ENCODE measurements at regions not wholly inside any gene's neighbourhood (a gene's known extent, or its start where the extent isn't known, plus 50 kb on each side); places are given as distances from the start of the nearest gene placed in this dataset.
"Not testable (repeated sequence)": the region's sequence is repeated elsewhere in the genome, so short reads cannot be mapped to it uniquely, and the experiment has no call there.

DNA sequence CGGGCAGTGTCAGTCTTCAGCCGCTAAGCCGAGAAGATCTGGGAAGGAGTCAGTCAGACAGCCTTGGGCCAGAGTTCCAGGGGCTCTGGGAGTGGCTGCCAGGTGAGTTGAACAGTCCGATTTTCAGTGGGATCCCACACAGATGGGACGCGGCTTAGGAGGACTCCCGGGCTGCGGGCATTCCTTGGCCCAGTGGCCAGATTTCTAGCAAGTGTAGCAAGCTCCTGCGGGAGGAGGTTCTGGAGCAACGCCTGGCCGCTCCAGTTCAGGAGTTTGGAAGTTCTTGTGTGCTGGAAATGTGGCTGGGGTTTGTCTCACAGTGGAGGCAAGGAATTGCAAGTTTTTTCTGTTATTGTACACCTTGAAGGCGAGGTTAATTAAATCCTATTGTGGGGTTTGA, 414.0 kb upstream of the EPHA7 start:
- DNase-seq (ENCODE audit: low read depth): not testable (repeated sequence)

DNA sequence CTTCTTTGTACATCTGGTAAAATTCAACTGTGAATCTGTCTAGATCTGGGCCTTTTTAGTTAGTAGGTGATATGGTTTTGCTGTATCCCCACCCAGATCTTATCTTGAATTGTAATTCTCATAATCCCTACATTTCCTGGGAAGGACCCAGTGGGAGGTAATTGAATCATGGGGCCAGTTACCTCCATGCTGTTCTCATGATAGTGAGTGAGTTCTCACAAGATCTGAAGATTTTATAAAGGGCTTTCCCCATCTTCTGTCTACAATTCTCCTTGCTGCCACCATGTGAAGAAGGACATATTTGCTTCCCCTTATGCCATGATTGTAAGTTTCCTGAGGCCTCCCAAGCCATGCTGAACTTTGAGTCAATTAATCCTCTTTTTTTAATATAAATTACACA, 410.4 kb upstream of the EPHA7 start:
- not testable (repeated sequence) for DNase-seq (ENCODE audit: low read depth)

GRCh38 chr6:93829009-93829408, 409.6 kb upstream of the EPHA7 start:
- DNase-seq (ENCODE audit: low read depth): no peak

DNA sequence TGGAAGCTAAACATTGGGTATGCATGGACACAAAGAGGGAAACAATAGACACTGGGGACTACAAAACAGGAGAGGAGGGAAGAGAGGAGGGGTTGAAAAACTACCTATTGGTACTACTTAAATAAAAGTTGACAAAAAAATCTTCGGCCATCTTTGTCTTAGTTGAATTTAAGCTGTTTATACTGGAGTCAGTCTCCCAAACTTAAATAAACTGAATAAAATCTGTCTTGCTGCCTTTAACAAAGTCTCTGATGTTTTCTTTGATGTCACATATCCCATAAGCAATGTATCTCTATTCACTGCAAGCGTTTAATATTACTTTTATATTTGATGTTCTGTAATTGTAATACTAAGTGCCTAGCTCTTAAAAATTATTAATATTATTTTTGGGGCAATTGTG, 409.2 kb upstream of the EPHA7 start:
- no peak for DNase-seq (ENCODE audit: low read depth)

- DNase-seq (ENCODE audit: low read depth): no peak
Observed at GRCh38 chr6:93827728-93828127, 408.4 kb upstream of the EPHA7 start.

- no peak for DNase-seq (ENCODE audit: low read depth)
Observed at GRCh38 chr6:93825950-93826349, 406.6 kb upstream of the EPHA7 start.

DNA sequence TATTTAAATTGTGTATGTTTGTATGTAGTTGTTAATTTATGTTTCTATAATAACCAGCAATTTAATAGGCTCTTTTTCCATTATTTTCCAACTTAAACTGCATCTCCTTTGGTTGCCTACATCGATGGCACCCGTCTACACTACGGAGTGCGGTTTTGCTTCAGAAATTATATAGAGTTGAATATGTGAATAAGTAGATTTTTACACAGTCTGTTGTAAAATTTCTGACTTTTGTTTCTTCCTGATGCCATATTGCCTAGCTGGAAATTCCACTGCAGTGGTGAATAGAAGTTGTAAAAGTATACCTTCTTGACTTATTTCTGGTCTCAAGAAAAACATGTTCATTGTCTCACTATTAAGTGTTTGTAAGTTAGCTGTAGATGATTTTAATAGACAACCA, 404.1 kb upstream of the EPHA7 start:
- DNase-seq (ENCODE audit: low read depth): no peak

- DNase-seq (ENCODE audit: low read depth): no peak
Observed at GRCh38 chr6:93822434-93823265, 403.3 kb upstream of the EPHA7 start.

DNA sequence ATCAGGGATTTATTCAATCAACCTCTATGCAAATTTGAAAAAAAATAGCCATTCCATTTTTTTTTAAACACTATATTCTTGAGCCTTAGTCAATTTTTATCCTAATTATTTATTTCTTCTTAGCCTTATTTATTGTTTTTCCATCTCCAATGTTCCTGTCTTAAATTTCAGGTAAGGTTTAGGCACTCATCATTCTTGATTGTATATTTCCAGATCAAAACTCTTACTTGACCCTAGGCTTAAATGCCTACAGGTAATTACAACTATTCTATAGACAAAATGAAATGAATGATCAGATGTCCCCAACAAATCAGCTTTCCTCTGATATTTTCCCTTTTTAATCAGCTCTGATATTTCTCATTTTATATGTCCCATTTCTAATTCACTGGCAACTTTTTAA, 402.6 kb upstream of the EPHA7 start:
- DNase-seq (ENCODE audit: low read depth): no peak

GRCh38 chr6:93820465-93821082, 401.2 kb upstream of the EPHA7 start:
- DNase-seq (ENCODE audit: low read depth): no peak

DNA sequence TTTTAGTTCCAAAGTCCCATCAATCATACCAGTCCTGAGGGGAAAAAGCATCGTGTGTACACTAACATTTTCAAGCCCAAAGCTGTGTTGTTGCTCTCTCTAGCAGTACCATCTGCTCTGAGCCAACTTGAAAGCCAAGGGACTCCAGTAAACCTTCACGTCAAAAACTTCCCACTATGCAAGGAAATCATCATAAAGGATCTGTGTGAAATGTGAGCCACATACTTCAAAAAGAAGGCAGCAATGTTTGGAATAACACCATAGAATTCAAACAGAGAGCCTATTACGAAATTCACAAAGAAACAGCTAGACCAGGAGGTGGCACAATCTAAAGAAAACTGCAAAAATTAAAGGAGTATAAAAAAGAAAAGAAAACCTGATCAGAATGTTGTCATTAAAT, 399.8 kb upstream of the EPHA7 start:
- DNase-seq (ENCODE audit: low read depth): no peak

DNA sequence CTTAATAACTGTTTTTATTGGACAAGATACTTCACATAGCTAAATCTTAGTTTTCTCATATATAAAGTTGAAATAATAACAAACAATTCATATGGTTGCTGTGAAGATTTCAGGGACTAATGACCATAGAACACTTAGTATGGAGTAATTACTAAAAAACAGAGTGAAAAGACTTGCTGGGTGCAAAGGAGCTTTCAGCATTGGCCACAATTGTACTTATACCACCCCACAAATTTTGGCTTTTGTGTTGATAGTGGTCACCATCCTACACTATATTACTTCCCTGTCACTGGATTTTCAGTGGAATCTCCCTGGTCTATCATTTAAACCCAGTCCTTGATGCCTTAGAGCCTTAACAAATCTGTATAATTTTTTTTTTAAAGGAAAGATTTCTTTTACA, 398.6 kb upstream of the EPHA7 start:
- DNase-seq (ENCODE audit: low read depth): no peak

- no peak for DNase-seq (ENCODE audit: low read depth)
Observed at GRCh38 chr6:93806409-93807270, 387.3 kb upstream of the EPHA7 start.

GRCh38 chr6:93801101-93801847, 381.9 kb upstream of the EPHA7 start:
- no peak for DNase-seq (ENCODE audit: low read depth)

GRCh38 chr6:93799226-93799625, 379.9 kb upstream of the EPHA7 start:
- DNase-seq (ENCODE audit: low read depth): no peak

GRCh38 chr6:93794166-93794565, 374.8 kb upstream of the EPHA7 start:
- no peak for DNase-seq (ENCODE audit: low read depth)

GRCh38 chr6:93792746-93793145, 373.4 kb upstream of the EPHA7 start:
- no peak for DNase-seq (ENCODE audit: low read depth)

GRCh38 chr6:93790981-93791380, 371.6 kb upstream of the EPHA7 start:
- no peak for DNase-seq (ENCODE audit: low read depth)

DNA sequence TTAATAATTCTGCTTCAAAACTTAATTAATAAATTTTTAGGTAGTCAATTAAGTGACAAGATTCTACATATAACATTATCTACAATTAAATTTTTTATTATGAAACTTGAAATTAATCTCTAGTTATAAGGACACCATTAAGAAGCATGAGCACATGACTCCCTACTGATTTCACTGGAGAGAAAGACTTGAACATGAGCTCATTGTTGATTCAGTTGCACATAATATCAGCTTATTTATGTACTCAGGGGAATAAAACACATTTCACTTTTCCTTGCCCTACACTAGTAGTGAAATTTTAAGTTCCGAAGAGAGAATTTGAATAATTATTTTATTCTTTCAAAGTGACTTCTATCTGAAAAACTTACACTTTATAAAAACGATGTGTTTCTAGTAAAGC, 370.2 kb upstream of the EPHA7 start:
- DNase-seq (ENCODE audit: low read depth): no peak

GRCh38 chr6:93787841-93788240, 368.5 kb upstream of the EPHA7 start:
- no peak for DNase-seq (ENCODE audit: low read depth)

DNA sequence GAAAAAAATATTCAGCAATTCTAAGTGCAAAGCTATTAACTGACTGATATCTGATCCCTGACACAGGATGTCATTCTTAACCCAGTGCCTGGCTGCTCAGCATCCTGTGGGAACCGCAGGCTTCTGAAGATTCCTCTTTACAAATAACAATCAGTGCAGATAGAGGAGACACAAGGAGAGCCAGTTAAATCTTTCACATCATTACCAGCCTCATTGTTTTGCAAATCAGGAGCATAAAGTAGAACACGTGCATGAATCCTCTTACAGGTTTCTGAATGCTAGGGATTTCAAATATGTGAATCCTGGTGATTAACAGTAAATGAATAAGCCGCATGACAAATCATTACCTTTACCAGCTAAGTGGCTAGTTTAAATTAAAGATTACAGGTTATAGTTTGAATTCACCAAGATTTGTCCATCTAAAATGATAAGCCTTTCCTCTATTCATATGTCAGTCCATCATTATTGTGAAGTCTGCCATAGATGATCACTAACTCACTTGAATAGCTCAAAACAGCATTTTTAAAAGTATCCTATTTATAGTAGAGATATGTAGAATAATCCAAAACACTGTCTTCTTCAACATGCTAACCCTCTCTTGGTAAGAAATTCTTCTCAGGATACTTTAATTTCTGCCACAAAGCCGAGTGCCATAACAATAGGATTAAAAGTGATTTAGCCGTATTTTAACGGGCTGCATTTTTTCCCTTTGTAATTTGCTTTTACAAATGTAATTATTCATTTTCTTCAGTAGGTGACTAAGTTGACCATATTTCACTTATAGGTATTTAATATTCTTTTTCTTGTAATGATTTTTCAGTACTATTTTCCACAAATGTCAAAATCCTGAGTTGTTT, 367.3 kb upstream of the EPHA7 start:
- DNase-seq (ENCODE audit: low read depth): peak; percentile 15
